ENCODE measurements at regions not wholly inside any gene's neighbourhood (a gene's known extent, or its start where the extent isn't known, plus 50 kb on each side); places are given as distances from the start of the nearest gene placed in this dataset.

DNA sequence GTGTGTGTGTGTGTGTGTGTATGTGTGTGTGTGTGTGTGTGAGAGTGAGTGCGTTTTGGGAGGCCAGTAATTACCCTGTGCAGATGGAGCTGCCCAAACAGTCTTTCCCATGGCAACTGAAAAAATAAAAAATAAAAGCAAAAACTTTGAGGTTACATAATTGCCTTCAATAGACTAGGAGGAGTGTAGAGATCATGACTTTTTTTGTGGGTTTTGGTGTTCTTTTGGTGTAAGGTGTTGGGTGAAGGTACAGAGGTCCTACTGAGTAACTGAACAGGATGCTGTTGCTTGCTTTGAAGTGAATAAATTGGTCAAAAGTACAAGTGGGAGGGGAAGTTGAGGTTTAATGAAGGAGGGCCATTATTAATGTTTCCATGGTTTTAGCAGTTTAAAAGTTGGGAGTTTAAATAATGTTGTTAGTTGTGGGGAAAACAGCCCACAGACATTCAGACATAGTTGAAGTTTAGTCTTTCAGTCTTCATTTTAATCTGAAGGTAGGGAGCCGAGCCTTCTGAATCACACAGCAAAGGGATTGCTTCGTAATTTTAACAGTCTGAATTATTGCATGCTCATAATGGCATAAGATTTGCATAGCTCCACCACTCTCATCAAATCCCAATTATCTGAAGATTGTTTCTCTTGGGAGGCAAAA is 251.4 kb downstream of the PRL start:
- TF ChIP-seq, protein P1, sequence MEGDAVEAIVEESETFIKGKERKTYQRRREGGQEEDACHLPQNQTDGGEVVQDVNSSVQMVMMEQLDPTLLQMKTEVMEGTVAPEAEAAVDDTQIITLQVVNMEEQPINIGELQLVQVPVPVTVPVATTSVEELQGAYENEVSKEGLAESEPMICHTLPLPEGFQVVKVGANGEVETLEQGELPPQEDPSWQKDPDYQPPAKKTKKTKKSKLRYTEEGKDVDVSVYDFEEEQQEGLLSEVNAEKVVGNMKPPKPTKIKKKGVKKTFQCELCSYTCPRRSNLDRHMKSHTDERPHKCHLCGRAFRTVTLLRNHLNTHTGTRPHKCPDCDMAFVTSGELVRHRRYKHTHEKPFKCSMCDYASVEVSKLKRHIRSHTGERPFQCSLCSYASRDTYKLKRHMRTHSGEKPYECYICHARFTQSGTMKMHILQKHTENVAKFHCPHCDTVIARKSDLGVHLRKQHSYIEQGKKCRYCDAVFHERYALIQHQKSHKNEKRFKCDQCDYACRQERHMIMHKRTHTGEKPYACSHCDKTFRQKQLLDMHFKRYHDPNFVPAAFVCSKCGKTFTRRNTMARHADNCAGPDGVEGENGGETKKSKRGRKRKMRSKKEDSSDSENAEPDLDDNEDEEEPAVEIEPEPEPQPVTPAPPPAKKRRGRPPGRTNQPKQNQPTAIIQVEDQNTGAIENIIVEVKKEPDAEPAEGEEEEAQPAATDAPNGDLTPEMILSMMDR (IDR thresholded peaks at IDR 0.05) = no peak
- TF ChIP-seq EZH2 (IDR thresholded peaks at IDR 0.05; ENCODE audit: borderline replicate concordance, insufficient read depth, low read depth, low read length, poor library complexity, severe bottlenecking) = no peak

Data from B cell (primary cell).